Endothelial cell of umbilical vein (primary cell): ENCODE measurements at regions not wholly inside any gene's neighbourhood (a gene's known extent, or its start where the extent isn't known, plus 50 kb on each side); places are given as distances from the start of the nearest gene placed in this dataset.

Experiments used
- BruUV-seq: library from RNA; stranded (reverse); fragments of 400-500 nt; replicated peaks from 2 replicates; lab custom pipeline; 2021; lab: Mats Ljungman, UMichigan
- CTCF ChIA-PET: fragments of 300-600, 350-600 bp; sonication (Branson Sonifier 250); formaldehyde crosslinking; loops from one replicate; lab custom pipeline; 2021; ENCODE audit warnings: antibody characterized with exemption, inconsistent platforms; lab: Charles Lee
- POLR2A ChIA-PET: fragments of 300-600, 350-600 bp; sonication (Branson Sonifier 250); formaldehyde crosslinking; loops from one replicate; lab custom pipeline; 2021; ENCODE audit warnings: antibody characterized with exemption, inconsistent platforms; lab: Charles Lee
- DNase-seq: peaks from one replicate; pipeline ENCODE4 v3.0.0-alpha.2; 2011; ENCODE audit warnings: low read depth, low spot score
- FAIRE-seq: peaks from 2 replicates; lab custom pipeline; 2011; peaks lifted over from hg19 to GRCh38; lab: Jason Lieb, UNC
- H2AFZ ChIP-seq: 2 replicates; pipeline ENCODE4 v1.6.0; 2012; ENCODE audit warnings: low read depth, low read length, control low read depth, inconsistent platforms
- H3K27ac ChIP-seq: 2 replicates; pipeline ENCODE4 v1.5.1; 2011; ENCODE audit warnings: low read depth, mild to moderate bottlenecking, control low read depth, low read length, moderate library complexity; ENCODE audit not compliant: insufficient read depth
- H3K27me3 ChIP-seq, 2 experiments: 2 replicates each; pipeline versions ENCODE4 v1.6.0 to v1.6.1; 2011; ENCODE audit warnings: low read length in 2 of 2, mixed read lengths in 1 of 2; ENCODE audit not compliant: control insufficient read depth in 2 of 2, insufficient read depth in 2 of 2
- H3K36me3 ChIP-seq, 2 experiments: 2 replicates in 1 of 2; 3 replicates in 1 of 2; pipeline ENCODE4 v1.5.1; 2011; ENCODE audit warnings: low read length in 2 of 2, mild to moderate bottlenecking in 1 of 2, moderate library complexity in 1 of 2; ENCODE audit not compliant: control insufficient read depth in 2 of 2, insufficient read depth in 2 of 2; ENCODE audit errors: extremely low read depth in 1 of 2
- H3K4me1 ChIP-seq: 3 replicates; pipeline ENCODE4 v1.5.1; 2011; ENCODE audit warnings: mild to moderate bottlenecking, low read length; ENCODE audit not compliant: control insufficient read depth, insufficient read depth; ENCODE audit errors: extremely low read depth
- H3K4me2 ChIP-seq: 2 replicates; pipeline ENCODE4 v1.6.1; 2011; ENCODE audit warnings: low read length, control low read depth, mixed read lengths; ENCODE audit not compliant: insufficient read depth
- H3K4me3 ChIP-seq, 3 experiments: fragments of 200-600 bp in 1 of 3; sonication (generic), shearing (Covaris generic) in 1 of 3; replicated peaks in 1 of 3; 2 replicates each; pipeline ENCODE4 v1.5.1; 2011 to 2016; ENCODE audit warnings: control low read depth in 3 of 3, low read length in 3 of 3, mild to moderate bottlenecking in 2 of 3, inconsistent platforms in 1 of 3, low read depth in 1 of 3, moderate library complexity in 1 of 3; ENCODE audit not compliant: insufficient read depth in 1 of 3
- H3K79me2 ChIP-seq: 2 replicates; pipeline ENCODE4 v1.6.0; 2012; ENCODE audit warnings: low read length, inconsistent platforms; ENCODE audit not compliant: control insufficient read depth, insufficient read depth
- H3K9ac ChIP-seq: replicated peaks from 2 replicates; pipeline ENCODE3; 2011; ENCODE audit warnings: low read length, control low read depth; ENCODE audit not compliant: insufficient read depth; ENCODE audit errors: extremely low read depth
- H3K9me1 ChIP-seq: replicated peaks from 3 replicates; pipeline ENCODE4 v1.6.0; 2011; ENCODE audit warnings: mild to moderate bottlenecking, low read length; ENCODE audit not compliant: control insufficient read depth, insufficient read depth; ENCODE audit errors: extremely low read depth
- H3K9me3 ChIP-seq: replicated peaks from 2 replicates; pipeline ENCODE4 v1.5.1; 2012; ENCODE audit warnings: low read length, inconsistent platforms; ENCODE audit not compliant: control insufficient read depth, insufficient read depth
- H4K20me1 ChIP-seq: replicated peaks from 2 replicates; pipeline ENCODE3; 2011; ENCODE audit warnings: mild to moderate bottlenecking, low read length; ENCODE audit not compliant: control insufficient read depth, insufficient read depth; ENCODE audit errors: extremely low read depth
- EZH2 ChIP-seq: IDR thresholded peaks from 2 replicates; pipeline ENCODE4 v1.6.1; 2012; ENCODE audit warnings: borderline replicate concordance, low read depth, mild to moderate bottlenecking, moderate library complexity, low read length, inconsistent platforms; ENCODE audit not compliant: severe bottlenecking
- FOS ChIP-seq: IDR thresholded peaks from 2 replicates; pipeline ENCODE4 v1.6.1; 2011; ENCODE audit warnings: mild to moderate bottlenecking, low read length, moderate library complexity, borderline replicate concordance; ENCODE audit not compliant: insufficient read depth
- GATA2 ChIP-seq: IDR thresholded peaks from 2 replicates; pipeline ENCODE4 v1.7.0; 2011; ENCODE audit warnings: low read depth, mild to moderate bottlenecking, moderate library complexity, mixed read lengths, low read length; ENCODE audit not compliant: insufficient read length, insufficient read depth
- JUN ChIP-seq: IDR thresholded peaks from 2 replicates; pipeline ENCODE4 v1.6.1; 2011; ENCODE audit warnings: borderline replicate concordance, low read depth; ENCODE audit not compliant: insufficient read length, insufficient read depth
- MYC ChIP-seq: IDR thresholded peaks from one replicate; pipeline ENCODE4 v1.6.1; 2011; ENCODE audit warnings: mild to moderate bottlenecking, low read depth, low read length
- POLR2A ChIP-seq: IDR thresholded peaks from 2 replicates; pipeline ENCODE4 v1.6.1; 2012; ENCODE audit warnings: low read depth, mild to moderate bottlenecking, control low read depth, low read length
- dilution Hi-C: fragments of 300-500 bp; cut with MboI; formaldehyde crosslinking; loops from one replicate; pipeline ENCODE4 v1.15.0; 2019; ENCODE audit warnings: low sequenced_read_pairs; ENCODE audit not compliant: extremely low pct_ligation_motif_present
- intact Hi-C: fragments of 100-400 bp; cut with micrococcal nuclease; formaldehyde crosslinking; loops from one replicate; pipeline ENCODE4 v1.10.0; 2022
- TF ChIP-seq, protein P1 (sequence below): IDR thresholded peaks from 2 replicates; pipeline ENCODE4 v1.6.1; 2011; ENCODE audit not compliant: insufficient read depth, insufficient read length
- TF ChIP-seq, protein P2 (sequence below), 2 donors: IDR thresholded peaks; 1 replicate in 1 of 2; 2 replicates in 1 of 2; pipeline ENCODE4 v1.5.1; 2011; ENCODE audit warnings: low read length in 2 of 2, mild to moderate bottlenecking in 2 of 2, moderate library complexity in 2 of 2, control low read depth in 1 of 2, inconsistent platforms in 1 of 2, low read depth in 1 of 2; ENCODE audit not compliant: insufficient read depth in 1 of 2; ENCODE audit errors: extremely low read depth in 1 of 2

DNA sequence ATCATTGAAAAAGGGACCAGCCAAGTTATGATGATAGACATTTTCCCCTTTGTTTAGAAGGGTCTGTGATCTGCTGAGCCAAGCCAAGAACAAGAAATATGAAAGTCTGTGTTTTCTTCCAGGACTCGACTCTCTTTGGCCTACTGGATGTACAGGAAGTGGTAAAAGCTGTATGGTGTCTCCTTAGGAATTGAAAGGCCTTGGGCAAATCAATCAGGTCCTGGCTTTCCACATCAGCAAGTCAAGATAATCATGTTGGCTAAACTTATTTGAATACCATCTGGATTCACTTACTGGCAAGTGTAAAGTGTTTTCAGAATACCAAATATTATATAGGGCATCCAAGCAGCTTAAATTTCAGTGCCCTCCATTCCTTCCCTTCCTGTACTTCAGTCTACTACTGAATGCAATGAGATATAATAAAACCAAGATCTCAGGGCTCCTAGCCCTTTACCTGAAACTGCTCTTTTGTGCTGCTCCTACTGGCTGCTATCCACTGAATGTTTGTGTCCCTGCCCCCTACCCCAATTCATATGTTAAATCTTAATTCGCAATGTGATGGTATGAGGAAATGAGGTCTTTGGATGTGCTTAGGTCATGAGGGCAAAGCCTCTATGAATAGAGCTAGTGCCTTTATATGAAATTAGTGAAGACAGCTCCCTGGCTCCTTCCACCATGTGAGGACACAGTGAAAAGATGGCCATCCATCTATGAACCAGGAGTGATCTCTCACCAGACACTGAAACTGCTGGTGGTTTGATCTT, 578.0 kb downstream of the SPRY1 start:
- CTCF ChIA-PET, result interaction anchor here (1.2 to 1.8 kb wide), 2 partner anchors 10 to 19 kb away, joined by 3 to 4 read pairs; no protein-coding TSS in a partner anchor
- H3K4me1 ChIP-seq, result peaks cover 19% of the 10 kb centered on the region
- no peak for TF ChIP-seq FOS
- no peak for TF ChIP-seq EZH2
- no peak for TF ChIP-seq JUN
- TF ChIP-seq MYC, result no peak
- no peak for TF ChIP-seq GATA2
- TF ChIP-seq POLR2A, result no peak
- TF ChIP-seq, protein P1, sequence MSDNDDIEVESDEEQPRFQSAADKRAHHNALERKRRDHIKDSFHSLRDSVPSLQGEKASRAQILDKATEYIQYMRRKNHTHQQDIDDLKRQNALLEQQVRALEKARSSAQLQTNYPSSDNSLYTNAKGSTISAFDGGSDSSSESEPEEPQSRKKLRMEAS, result no peak
- H3K79me2 ChIP-seq, result no peaks in the 10 kb centered on the region
- no peaks in the 10 kb centered on the region for H3K36me3 ChIP-seq
- no peak overlapping the region for H3K27ac ChIP-seq
- H3K4me2 ChIP-seq, result no peak overlapping the region
- no peaks in the 10 kb centered on the region for H3K9me3 ChIP-seq
- no peaks in the 10 kb centered on the region for H3K27me3 ChIP-seq
- POLR2A ChIA-PET, result no interaction called here
- dilution Hi-C loops, result no loop called here
- no peaks in the 10 kb centered on the region for H3K9me1 ChIP-seq
- H4K20me1 ChIP-seq, result no peaks in the 10 kb centered on the region
- no peak for DNase-seq
- H3K9ac ChIP-seq, result no peak overlapping the region
- intact Hi-C loops, result no loop called here
- H2AFZ ChIP-seq, result no peak overlapping the region
- no peak overlapping the region for H3K4me3 ChIP-seq
- FAIRE-seq, result no peak
- no TSS peak for BruUV-seq

DNA sequence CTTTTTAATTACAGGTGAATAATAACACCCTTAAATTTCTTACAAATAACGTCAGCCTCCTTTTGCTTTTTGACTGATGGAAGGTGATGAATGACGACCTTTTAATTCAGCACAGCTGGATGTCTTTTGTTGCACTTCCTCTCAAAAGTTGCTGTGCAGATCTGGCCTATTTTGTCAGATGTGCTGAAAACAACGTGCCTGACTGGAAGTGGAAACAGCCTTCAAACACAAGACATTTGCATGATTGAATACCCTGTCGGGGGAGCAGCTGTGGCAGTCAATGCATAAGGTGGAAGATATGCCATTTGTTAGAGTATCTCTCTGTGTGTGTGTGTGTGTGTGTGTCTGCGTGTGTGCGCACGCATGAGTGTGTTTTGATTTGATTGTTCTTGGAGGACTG, 579.7 kb downstream of the SPRY1 start:
- H2AFZ ChIP-seq, result peak overlapping the region; percentile 41
- peak overlapping the region; percentile 24 for H3K9ac ChIP-seq
- H3K79me2 ChIP-seq, result no peaks in the 10 kb centered on the region
- dilution Hi-C loops (no loop called here), intact Hi-C loops (loop anchor here (1.0 kb wide), 4 partner anchors 10 to 144 kb away; no protein-coding TSS in a partner anchor)
- no peaks in the 10 kb centered on the region for H3K9me3 ChIP-seq
- H3K4me2 ChIP-seq, result no peak overlapping the region
- ChIA-PET POLR2A (no interaction called here), CTCF (interaction anchor here (1.1 to 1.5 kb wide), 3 partner anchors 11 to 203 kb away, joined by 3 read pairs; no protein-coding TSS in a partner anchor)
- H3K4me3 ChIP-seq, result no peak overlapping the region
- no peaks in the 10 kb centered on the region for H3K36me3 ChIP-seq
- FAIRE-seq (peak; percentile 86), DNase-seq (peak; percentile 90)
- no TSS peak for BruUV-seq
- no peaks in the 10 kb centered on the region for H4K20me1 ChIP-seq
- H3K9me1 ChIP-seq, result no peaks in the 10 kb centered on the region
- peaks cover 30% of the 10 kb centered on the region for H3K4me1 ChIP-seq
- peak overlapping the region; percentile 70 for H3K27ac ChIP-seq
- TF ChIP-seq, protein P1, result peak; percentile 24
- TF ChIP-seq JUN (peak; percentile 60), FOS (no peak), POLR2A (no peak), MYC (no peak), EZH2 (no peak)
- TF ChIP-seq, protein P2, sequence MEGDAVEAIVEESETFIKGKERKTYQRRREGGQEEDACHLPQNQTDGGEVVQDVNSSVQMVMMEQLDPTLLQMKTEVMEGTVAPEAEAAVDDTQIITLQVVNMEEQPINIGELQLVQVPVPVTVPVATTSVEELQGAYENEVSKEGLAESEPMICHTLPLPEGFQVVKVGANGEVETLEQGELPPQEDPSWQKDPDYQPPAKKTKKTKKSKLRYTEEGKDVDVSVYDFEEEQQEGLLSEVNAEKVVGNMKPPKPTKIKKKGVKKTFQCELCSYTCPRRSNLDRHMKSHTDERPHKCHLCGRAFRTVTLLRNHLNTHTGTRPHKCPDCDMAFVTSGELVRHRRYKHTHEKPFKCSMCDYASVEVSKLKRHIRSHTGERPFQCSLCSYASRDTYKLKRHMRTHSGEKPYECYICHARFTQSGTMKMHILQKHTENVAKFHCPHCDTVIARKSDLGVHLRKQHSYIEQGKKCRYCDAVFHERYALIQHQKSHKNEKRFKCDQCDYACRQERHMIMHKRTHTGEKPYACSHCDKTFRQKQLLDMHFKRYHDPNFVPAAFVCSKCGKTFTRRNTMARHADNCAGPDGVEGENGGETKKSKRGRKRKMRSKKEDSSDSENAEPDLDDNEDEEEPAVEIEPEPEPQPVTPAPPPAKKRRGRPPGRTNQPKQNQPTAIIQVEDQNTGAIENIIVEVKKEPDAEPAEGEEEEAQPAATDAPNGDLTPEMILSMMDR (IDR thresholded peaks at IDR 0.05; ENCODE audit: extremely low read depth in 1 of 2, insufficient read depth in 1 of 2, low read depth in 1 of 2, low read length in 2 of 2), result no peak
- H3K27me3 ChIP-seq, result no peaks in the 10 kb centered on the region
